ENCODE measurements at regions not wholly inside any gene's neighbourhood (a gene's known extent, or its start where the extent isn't known, plus 50 kb on each side); places are given as distances from the start of the nearest gene placed in this dataset.

- DNase-seq (ENCODE audit: low spot score), result no peak
Observed at GRCh38 chr10:6642876-6643275, 62.8 kb upstream of the PRKCQ start.

GRCh38 chr10:6640433-6641040 is 60.5 kb upstream of the PRKCQ start:
- no peak for DNase-seq (ENCODE audit: low spot score)

DNA sequence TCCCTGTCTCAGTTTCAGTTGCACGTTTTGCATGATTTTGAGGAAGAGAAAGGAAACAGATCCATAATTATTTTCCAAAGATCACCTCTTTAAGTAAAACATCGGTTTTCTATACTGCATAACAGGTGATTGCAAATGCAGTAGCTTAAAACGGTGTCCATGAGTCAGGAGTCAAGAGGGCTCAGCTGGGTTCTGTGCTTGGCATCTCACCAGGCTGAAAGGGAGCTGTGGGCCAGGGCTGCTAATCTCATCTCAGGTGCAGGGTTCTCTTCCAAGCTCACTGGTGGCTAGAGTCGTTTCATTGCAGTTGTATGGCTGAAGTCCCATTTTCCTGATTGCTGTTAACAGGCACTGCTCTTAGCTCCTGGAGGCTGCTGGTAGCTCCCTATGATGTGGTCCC is 57.0 kb upstream of the PRKCQ start:
- no peak for DNase-seq (ENCODE audit: low spot score)

GRCh38 chr10:6635784-6636183 is 55.7 kb upstream of the PRKCQ start:
- DNase-seq (ENCODE audit: low spot score), result no peak
